ENCODE measurements at regions not wholly inside any gene's neighbourhood (a gene's known extent, or its start where the extent isn't known, plus 50 kb on each side); places are given as distances from the start of the nearest gene placed in this dataset.

DNA sequence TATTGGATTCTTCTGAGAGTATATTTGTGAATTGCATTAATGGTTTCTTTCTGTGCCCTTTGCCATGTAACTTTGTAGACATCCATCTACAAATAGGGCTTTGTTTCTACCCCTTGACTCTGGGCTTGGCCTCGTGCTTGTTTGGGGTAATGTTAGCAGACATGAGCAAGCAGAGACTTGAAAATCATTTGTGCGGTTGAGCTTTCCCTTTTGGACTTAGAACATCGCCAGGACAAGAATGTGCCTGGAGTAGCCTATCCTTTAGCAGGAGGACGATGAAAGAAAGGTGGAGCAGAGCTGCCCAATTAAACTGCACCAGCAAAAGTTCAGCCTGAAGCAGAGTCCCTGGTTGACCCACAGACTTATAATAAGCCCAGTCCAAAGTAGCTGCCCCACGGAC is 785.9 kb downstream of the EPHA4 start:
- TF ChIP-seq, protein P1, sequence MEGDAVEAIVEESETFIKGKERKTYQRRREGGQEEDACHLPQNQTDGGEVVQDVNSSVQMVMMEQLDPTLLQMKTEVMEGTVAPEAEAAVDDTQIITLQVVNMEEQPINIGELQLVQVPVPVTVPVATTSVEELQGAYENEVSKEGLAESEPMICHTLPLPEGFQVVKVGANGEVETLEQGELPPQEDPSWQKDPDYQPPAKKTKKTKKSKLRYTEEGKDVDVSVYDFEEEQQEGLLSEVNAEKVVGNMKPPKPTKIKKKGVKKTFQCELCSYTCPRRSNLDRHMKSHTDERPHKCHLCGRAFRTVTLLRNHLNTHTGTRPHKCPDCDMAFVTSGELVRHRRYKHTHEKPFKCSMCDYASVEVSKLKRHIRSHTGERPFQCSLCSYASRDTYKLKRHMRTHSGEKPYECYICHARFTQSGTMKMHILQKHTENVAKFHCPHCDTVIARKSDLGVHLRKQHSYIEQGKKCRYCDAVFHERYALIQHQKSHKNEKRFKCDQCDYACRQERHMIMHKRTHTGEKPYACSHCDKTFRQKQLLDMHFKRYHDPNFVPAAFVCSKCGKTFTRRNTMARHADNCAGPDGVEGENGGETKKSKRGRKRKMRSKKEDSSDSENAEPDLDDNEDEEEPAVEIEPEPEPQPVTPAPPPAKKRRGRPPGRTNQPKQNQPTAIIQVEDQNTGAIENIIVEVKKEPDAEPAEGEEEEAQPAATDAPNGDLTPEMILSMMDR (IDR thresholded peaks at IDR 0.05; ENCODE audit: low read length) = no peak
- no peak for TF ChIP-seq EZH2 (IDR thresholded peaks at IDR 0.05; ENCODE audit: borderline replicate concordance, low read length)

All from OCI-LY1 (cell line).